Breast epithelium (tissue), 3 donors: ENCODE measurements at regions not wholly inside any gene's neighbourhood (a gene's known extent, or its start where the extent isn't known, plus 50 kb on each side); places are given as distances from the start of the nearest gene placed in this dataset.
A peak's percentile ranks its signal among the peaks of the same experiment; 100 is the strongest.

Experiments used
- CTCF ChIP-seq, 3 donors: fragments of 450-650 bp; IDR thresholded peaks; one replicate each; pipeline ENCODE4 v1.5.1; 2016 to 2017; ENCODE audit warnings: antibody characterized with exemption in 3 of 3, mild to moderate bottlenecking in 3 of 3, moderate library complexity in 3 of 3
- POLR2A ChIP-seq: fragments of 450-650 bp; IDR thresholded peaks from one replicate; pipeline ENCODE4 v1.6.1; 2016; ENCODE audit warnings: antibody characterized with exemption, mild to moderate bottlenecking, moderate library complexity
- POLR2AphosphoS5 ChIP-seq, 3 donors: sonication (generic); formaldehyde crosslinking; IDR thresholded peaks; one replicate each; pipeline ENCODE4 v1.6.1; 2017; ENCODE audit warnings: antibody characterized with exemption in 3 of 3

GRCh38 chr4:8940792-8941491, 69.3 kb upstream of the HMX1 start:
- TF ChIP-seq POLR2A = no peak
- TF ChIP-seq CTCF (IDR thresholded peaks at IDR 0.05) = peak in 1 of 3 donors; percentile 12
- TF ChIP-seq POLR2AphosphoS5 (IDR thresholded peaks at IDR 0.05) = no peak
